GM18505 (cell line): ENCODE measurements at regions not wholly inside any gene's neighbourhood (a gene's known extent, or its start where the extent isn't known, plus 50 kb on each side); places are given as distances from the start of the nearest gene placed in this dataset.
"Not testable (repeated sequence)": the region's sequence is repeated elsewhere in the genome, so short reads cannot be mapped to it uniquely, and the experiment has no call there.

Source experiments
- ATAC-seq: cut with Tn5 transposase; IDR thresholded peaks from one replicate; pipeline ENCODE4 v1.9.1; 2021; ENCODE audit not compliant: unreplicated experiment
- POLR2A ChIP-seq: IDR thresholded peaks from 4 replicates; pipeline ENCODE4 v1.6.1; 2011; ENCODE audit warnings: borderline replicate concordance; ENCODE audit not compliant: insufficient read depth, insufficient read length; ENCODE audit errors: extremely low read depth

DNA sequence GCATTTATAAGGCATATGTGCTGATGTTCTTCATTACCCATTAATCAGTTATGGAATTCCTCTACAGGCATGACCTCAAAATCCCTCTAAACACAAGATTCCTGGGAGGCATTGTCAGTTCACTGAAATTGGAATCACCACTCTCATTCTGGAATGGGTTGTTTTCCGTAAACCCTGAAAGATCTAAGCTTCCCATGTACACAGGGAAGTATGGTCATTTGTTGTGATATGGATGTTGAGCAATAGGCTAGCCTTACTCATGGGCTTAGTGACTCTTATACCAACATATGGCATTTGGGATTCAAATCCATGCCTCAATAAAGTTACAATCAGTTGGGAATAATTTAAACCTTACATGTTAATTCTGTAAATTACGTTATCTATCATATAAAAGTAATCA is 258.0 kb downstream of the XPNPEP1 start:
- no peak for ATAC-seq

DNA sequence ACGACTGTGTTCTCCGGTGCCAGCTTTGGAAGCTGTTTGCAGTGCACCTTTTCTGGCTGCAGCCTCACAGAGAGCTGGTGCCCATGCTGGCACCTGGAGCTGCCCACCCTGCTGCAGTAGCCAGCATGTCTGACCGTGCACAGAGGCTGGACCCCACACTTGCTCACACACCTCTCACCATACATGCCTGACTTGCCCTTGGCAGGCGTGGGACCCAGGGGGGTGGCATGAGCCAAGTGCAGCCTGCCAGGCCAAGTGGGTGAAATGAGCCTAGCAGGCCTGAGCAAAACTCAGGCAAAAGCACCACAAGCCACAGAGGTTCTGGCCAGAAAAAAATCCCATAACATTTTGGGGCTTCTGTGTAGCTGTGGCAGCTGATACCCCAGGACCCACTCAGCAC is 258.8 kb downstream of the XPNPEP1 start:
- no peak for TF ChIP-seq POLR2A
- no peak for ATAC-seq

More for the DNA sequence above, 258.0 kb downstream of the XPNPEP1 start:
- no peak for TF ChIP-seq POLR2A

DNA sequence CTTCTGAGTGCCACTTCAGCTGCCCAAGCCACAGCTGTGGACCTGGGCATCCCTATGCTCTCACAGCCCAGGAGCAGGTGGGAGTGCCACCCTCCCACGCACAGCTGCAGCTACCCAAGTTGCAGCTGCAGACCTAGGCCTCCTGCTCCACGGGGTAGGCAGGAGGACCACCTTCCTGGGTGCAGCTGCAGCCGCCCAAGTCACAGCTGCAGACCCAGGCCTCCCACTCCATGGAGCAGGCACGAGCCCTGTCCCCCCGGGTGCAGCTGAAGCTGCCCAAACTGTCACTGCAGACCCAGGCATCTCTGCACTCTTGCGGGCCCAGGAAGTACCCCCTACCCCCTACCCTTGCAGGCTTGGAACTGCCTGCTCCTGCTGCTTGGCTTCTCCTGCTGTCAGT is 260.2 kb downstream of the XPNPEP1 start:
- ATAC-seq, result no peak
- TF ChIP-seq POLR2A, result no peak

- not testable (repeated sequence) for ATAC-seq
Observed at GRCh38 chr10:109652612-109653011, 270.7 kb downstream of the XPNPEP1 start.

- no peak for ATAC-seq
Observed at GRCh38 chr10:109650228-109650627, 273.1 kb downstream of the XPNPEP1 start.

GRCh38 chr10:109647627-109648026 is 275.7 kb downstream of the XPNPEP1 start:
- TF ChIP-seq POLR2A, result no peak
- ATAC-seq, result no peak

More at GRCh38 chr10:109650228-109650627, 273.1 kb downstream of the XPNPEP1 start:
- TF ChIP-seq POLR2A, result no peak

DNA sequence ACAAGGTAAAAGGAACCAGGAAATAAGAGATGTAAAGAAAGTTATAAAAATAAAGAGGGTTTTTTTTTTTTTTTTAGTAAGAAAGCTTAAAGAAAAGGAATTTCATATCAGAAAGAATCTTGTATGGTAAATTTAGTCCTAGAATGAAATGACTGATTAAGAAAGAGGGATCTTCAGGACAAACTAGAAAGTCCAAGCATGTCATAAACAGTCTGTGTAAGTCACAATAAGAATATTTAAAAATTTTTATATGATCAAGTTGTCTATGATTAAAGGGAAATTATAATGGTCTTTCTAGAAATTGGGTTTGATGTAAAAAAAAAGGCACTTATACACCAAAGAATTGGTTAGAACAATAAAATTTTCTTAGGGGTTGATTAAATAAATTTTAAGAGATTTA is 289.5 kb downstream of the XPNPEP1 start:
- TF ChIP-seq POLR2A, result no peak
- no peak for ATAC-seq

DNA sequence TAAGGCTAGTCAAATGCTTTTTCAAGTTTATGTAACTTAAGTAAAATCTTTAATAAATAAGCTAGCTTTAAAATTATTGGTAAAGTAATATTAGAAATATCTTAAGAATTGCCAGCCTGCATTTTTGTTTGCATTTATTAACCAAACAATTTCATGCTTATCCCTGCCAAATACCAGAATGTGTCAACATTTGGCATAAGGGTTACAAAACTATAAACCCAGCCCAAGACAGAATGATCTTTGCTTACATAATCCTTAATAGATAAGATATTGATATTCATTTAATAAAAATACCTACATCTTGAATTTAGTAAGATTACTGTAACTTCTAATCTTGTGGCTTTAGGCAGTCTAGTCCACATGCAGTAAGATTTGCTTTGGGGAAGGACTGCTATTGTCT is 290.3 kb downstream of the XPNPEP1 start:
- not testable (repeated sequence) for ATAC-seq

DNA sequence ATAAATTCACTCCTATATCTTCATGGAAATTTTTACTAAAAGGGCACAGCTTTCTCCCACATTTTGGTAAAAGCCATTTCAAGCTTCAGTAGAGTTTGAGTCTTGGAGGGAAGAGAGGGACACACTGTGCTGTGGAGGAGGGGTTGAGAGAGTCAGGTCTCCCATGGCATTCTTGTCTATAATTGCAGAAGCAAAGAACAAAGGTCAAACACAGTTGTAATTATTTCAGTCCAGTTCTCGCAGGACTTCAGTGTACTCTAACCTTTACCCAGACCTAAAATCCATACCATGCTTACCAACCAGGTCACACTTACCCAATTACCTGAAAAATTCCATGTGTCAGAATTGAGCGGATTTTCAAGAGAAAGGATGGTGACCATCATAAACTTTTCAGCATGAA is 298.4 kb downstream of the XPNPEP1 start:
- TF ChIP-seq POLR2A, result no peak
- ATAC-seq, result no peak

DNA sequence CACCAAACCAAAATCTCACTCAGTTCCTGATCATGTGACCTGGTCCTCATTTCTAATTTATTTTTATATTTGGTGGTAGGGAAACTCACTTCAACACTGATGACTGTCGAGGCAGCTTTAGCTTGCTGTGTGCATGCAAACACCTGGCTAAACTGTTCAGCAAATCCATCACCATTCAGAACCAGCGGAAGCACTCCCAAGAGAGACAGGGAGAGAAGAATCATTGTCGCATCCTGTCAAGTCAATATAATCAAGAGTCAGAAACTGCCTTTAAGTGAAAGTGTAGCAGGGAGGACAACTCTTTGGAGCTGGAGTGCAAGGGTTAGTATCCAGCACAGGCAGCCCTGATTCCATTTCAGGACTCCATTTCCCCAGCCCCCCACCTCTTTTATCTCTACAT is 300.7 kb downstream of the XPNPEP1 start:
- TF ChIP-seq POLR2A, result no peak
- ATAC-seq, result no peak

- no peak for TF ChIP-seq POLR2A
- ATAC-seq, result no peak
Observed at GRCh38 chr10:109620396-109620795, 302.9 kb downstream of the XPNPEP1 start.

- no peak for TF ChIP-seq POLR2A
- no peak for ATAC-seq
Observed at GRCh38 chr10:109619914-109620313, 303.4 kb downstream of the XPNPEP1 start.

- ATAC-seq, result no peak
- TF ChIP-seq POLR2A, result no peak
Observed at GRCh38 chr10:109618748-109619147, 304.6 kb downstream of the XPNPEP1 start.

GRCh38 chr10:109618301-109618700 is 305.0 kb downstream of the XPNPEP1 start:
- no peak for ATAC-seq
- TF ChIP-seq POLR2A, result no peak

DNA sequence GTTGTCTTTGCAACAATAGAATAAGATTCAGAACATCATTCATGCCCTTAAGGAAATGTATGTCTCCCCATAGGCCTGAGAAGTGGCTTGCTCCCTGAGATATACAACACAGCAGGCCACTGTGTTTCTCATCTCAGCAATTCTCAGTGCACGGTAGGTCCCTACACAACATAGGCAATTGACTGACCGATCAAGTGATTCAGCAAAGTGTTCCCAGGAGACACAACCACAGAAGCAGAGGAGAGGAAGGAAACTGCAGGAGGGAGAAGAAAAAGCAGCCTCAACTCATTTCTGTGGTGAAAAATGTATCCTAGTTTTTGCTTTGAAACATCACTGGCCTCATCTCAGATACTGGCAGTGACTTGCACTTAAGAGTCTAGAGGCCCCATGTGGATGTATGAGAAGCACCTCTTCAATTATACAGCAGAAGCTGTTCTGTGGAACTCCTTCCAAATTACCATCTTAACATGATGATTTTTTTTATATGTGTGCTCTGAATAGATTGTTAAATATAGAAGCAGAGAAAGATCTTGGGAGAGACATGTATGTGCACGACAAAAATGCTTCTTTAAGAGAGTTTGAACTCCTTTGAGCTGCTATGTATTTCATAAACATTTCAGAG is 306.8 kb downstream of the XPNPEP1 start:
- ATAC-seq, result no peak
- TF ChIP-seq POLR2A, result no peak

DNA sequence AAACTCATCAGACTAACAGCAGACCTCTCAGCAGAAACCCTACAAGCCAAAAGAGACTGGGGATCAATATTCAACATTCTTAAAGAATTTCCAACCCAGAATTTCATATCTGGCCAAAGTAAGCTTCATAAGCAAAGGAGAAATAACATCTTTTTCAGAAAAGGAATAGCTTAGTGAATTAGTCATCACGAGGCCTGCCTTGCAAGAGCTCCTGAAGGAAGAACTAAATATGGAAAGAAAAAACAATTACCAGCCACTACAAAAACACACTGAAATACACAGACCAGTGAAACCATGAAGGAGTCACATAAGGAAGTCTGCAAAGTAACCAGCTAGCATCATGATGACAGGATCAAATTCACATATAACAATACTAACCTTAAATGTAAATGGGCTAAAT is 328.0 kb downstream of the XPNPEP1 start:
- ATAC-seq, result not testable (repeated sequence)
